Left ventricle myocardium inferior (tissue), 1 donor: ENCODE measurements at regions not wholly inside any gene's neighbourhood (a gene's known extent, or its start where the extent isn't known, plus 50 kb on each side); places are given as distances from the start of the nearest gene placed in this dataset.

Experiments used
- DNase-seq: peaks from one replicate; pipeline ENCODE4 v3.0.0-alpha.2; 2020
- H3K27ac ChIP-seq: fragments of 200-600 bp; replicated peaks from 2 replicates; pipeline ENCODE4 v1.8.0; 2021
- H3K27me3 ChIP-seq: fragments of 200-600 bp; 2 replicates; pipeline ENCODE4 v1.8.0; 2021; ENCODE audit warnings: low read depth
- H3K36me3 ChIP-seq: fragments of 200-600 bp; 2 replicates; pipeline ENCODE4 v1.8.0; 2021
- H3K4me1 ChIP-seq: fragments of 200-600 bp; 2 replicates; pipeline ENCODE4 v1.8.0; 2021
- H3K4me3 ChIP-seq: fragments of 200-600 bp; 2 replicates; pipeline ENCODE4 v1.8.0; 2021; ENCODE audit warnings: mild to moderate bottlenecking, moderate library complexity
- H3K9me3 ChIP-seq: fragments of 200-600 bp; replicated peaks from 2 replicates; pipeline ENCODE4 v1.8.0; 2021
- CTCF ChIP-seq: fragments of 200-600 bp; IDR thresholded peaks from 2 replicates; pipeline ENCODE4 v1.8.0; 2021; ENCODE audit warnings: antibody characterized with exemption, mild to moderate bottlenecking, borderline replicate concordance
- intact Hi-C: fragments of 100-400 bp; cut with micrococcal nuclease; formaldehyde crosslinking; loops from one replicate; pipeline ENCODE4 v1.11.0; 2022
- donor health status: DM: no; HTN: yes; CAD: no; lungs with severe emphysema.

DNA sequence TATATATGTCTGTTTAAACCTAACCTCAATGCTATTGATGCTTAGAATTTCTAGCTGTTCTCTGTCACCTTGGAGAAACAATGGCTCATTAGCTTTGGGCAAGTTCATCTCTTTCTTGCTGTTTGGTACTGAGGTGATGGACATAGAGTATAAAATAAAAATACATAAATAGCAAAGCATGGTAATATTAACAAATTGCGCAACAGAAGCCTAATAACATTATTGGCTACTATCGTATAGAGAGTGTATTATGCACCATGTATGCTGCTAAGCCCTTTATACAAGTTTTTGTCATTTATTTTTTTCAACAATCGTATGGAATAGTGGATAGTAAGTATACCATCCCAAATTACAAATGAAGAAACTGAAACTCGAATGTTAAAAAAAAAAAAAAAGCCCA lies 100.1 kb downstream of the ICOS start:
- TF ChIP-seq CTCF = no peak
- H3K27me3 ChIP-seq = no peaks in the 10 kb centered on the region
- no peak overlapping the region for H3K27ac ChIP-seq
- no peaks in the 10 kb centered on the region for H3K36me3 ChIP-seq
- intact Hi-C loops = no loop called here
- no peaks in the 10 kb centered on the region for H3K4me1 ChIP-seq
- H3K4me3 ChIP-seq = no peak overlapping the region
- peaks cover 2% of the 10 kb centered on the region for H3K9me3 ChIP-seq
- DNase-seq = no peak

GRCh38 chr2:204037286-204037685 lies 100.7 kb downstream of the ICOS start:
- Histone ChIP-seq H3K4me1 (no peaks in the 10 kb centered on the region), H3K9me3 (peaks cover 2% of the 10 kb centered on the region), H3K4me3 (no peak overlapping the region), H3K36me3 (no peaks in the 10 kb centered on the region), H3K27ac (no peak overlapping the region), H3K27me3 (no peaks in the 10 kb centered on the region)
- intact Hi-C loops = no loop called here
- no peak for TF ChIP-seq CTCF
- no peak for DNase-seq

- Histone ChIP-seq H3K4me3 (no peak overlapping the region), H3K9me3 (peaks cover 2% of the 10 kb centered on the region), H3K27ac (no peak overlapping the region), H3K27me3 (peaks cover 10% of the 10 kb centered on the region), H3K36me3 (no peaks in the 10 kb centered on the region), H3K4me1 (no peaks in the 10 kb centered on the region)
- no peak for TF ChIP-seq CTCF
- intact Hi-C loops = no loop called here
- DNase-seq = no peak
Observed at GRCh38 chr2:204039298-204039838, 102.8 kb downstream of the ICOS start.

GRCh38 chr2:204040016-204040415 lies 103.5 kb downstream of the ICOS start:
- intact Hi-C loops = no loop called here
- H3K27me3 ChIP-seq = peaks cover 10% of the 10 kb centered on the region
- H3K9me3 ChIP-seq = peaks cover 2% of the 10 kb centered on the region
- no peak overlapping the region for H3K4me3 ChIP-seq
- DNase-seq = no peak
- no peak overlapping the region for H3K27ac ChIP-seq
- no peaks in the 10 kb centered on the region for H3K4me1 ChIP-seq
- no peak for TF ChIP-seq CTCF
- H3K36me3 ChIP-seq = no peaks in the 10 kb centered on the region

DNA sequence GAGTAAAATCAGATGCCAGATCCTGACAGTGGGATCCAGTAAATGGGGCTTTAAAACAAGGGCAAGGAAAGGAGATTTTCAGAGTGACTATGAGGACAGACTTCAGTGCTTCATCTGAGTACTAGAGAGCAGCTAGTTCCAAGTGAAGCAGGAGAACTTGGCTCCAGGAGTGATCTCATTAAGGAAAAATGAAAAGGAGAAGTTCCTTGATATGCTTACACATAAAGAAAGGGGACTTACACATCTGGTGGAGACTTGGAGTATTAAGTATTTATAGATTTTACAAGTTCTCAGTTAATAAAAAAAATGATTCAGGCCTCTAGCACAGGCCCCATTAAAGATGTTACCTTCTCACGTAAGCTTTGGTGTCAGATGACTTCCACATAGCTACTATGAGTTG lies 105.8 kb downstream of the ICOS start:
- no peak overlapping the region for H3K27ac ChIP-seq
- peaks cover 15% of the 10 kb centered on the region for H3K27me3 ChIP-seq
- intact Hi-C loops = no loop called here
- no peak for DNase-seq
- H3K36me3 ChIP-seq = no peaks in the 10 kb centered on the region
- no peak for TF ChIP-seq CTCF
- no peak overlapping the region for H3K4me3 ChIP-seq
- H3K9me3 ChIP-seq = no peaks in the 10 kb centered on the region
- H3K4me1 ChIP-seq = no peaks in the 10 kb centered on the region

- Histone ChIP-seq H3K4me3 (no peak overlapping the region), H3K4me1 (no peaks in the 10 kb centered on the region), H3K27me3 (peaks cover 39% of the 10 kb centered on the region), H3K9me3 (no peaks in the 10 kb centered on the region), H3K27ac (no peak overlapping the region), H3K36me3 (no peaks in the 10 kb centered on the region)
- TF ChIP-seq CTCF = no peak
- intact Hi-C loops = no loop called here
- DNase-seq = no peak
Observed at GRCh38 chr2:204046145-204046544, 109.6 kb downstream of the ICOS start.
